CD14-positive monocyte (primary cell): ENCODE measurements at regions not wholly inside any gene's neighbourhood (a gene's known extent, or its start where the extent isn't known, plus 50 kb on each side); places are given as distances from the start of the nearest gene placed in this dataset.

Experiments used
- DNase-seq, 3 donors: peaks; one replicate each; pipeline ENCODE4 v3.0.0-alpha.2; 2011 to 2022
- H2AFZ ChIP-seq: 2 replicates; pipeline ENCODE4 v1.6.0; 2012; ENCODE audit warnings: mild to moderate bottlenecking, low read depth, low read length, inconsistent platforms; ENCODE audit not compliant: insufficient read depth, poor library complexity, severe bottlenecking
- H3K27ac ChIP-seq, 2 donors: 1 replicate in 1 of 2; 2 replicates in 1 of 2; pipeline ENCODE4 v1.5.1; 2012 to 2013; ENCODE audit warnings: low read length in 2 of 2, control low read depth in 1 of 2, inconsistent platforms in 1 of 2, low read depth in 1 of 2, mild to moderate bottlenecking in 1 of 2
- H3K27me3 ChIP-seq, 2 donors: one replicate each; pipeline versions ENCODE4 v1.6.0 to v1.6.1; 2011 to 2013; ENCODE audit warnings: low read length in 2 of 2; ENCODE audit not compliant: control insufficient read depth in 2 of 2, insufficient read depth in 2 of 2
- H3K36me3 ChIP-seq, 2 donors: replicated peaks in 1 of 2; 1 replicate in 1 of 2; 2 replicates in 1 of 2; pipeline versions ENCODE4 v1.5.1 to v1.6.1; 2012 to 2013; ENCODE audit warnings: low read length in 2 of 2, control low read depth in 1 of 2, inconsistent platforms in 1 of 2, mild to moderate bottlenecking in 1 of 2; ENCODE audit not compliant: insufficient read depth in 2 of 2, control insufficient read depth in 1 of 2
- H3K4me1 ChIP-seq, 2 donors: 1 replicate in 1 of 2; 2 replicates in 1 of 2; pipeline versions ENCODE4 v1.5.1 to v1.6.1; 2012 to 2013; ENCODE audit warnings: low read length in 2 of 2, control low read depth in 1 of 2, inconsistent platforms in 1 of 2, mild to moderate bottlenecking in 1 of 2, moderate library complexity in 1 of 2; ENCODE audit not compliant: insufficient read depth in 2 of 2, control insufficient read depth in 1 of 2
- H3K4me2 ChIP-seq: replicated peaks from 2 replicates; pipeline ENCODE3; 2012; ENCODE audit warnings: low read length, moderate library complexity, mild to moderate bottlenecking; ENCODE audit not compliant: poor library complexity, severe bottlenecking; ENCODE audit errors: extremely low read depth
- H3K4me3 ChIP-seq, 3 experiments: fragments of 200-600 bp in 1 of 3; sonication (generic) in 1 of 3; replicated peaks in 1 of 3; 1 replicate in 2 of 3; 2 replicates in 1 of 3; pipeline ENCODE4 v1.5.1; 2011 to 2013; ENCODE audit warnings: low read length in 3 of 3, mild to moderate bottlenecking in 3 of 3, control low read depth in 2 of 3, low read depth in 2 of 3, inconsistent platforms in 1 of 3, moderate library complexity in 1 of 3
- H3K79me2 ChIP-seq: 2 replicates; pipeline ENCODE4 v1.6.0; 2012; ENCODE audit warnings: mild to moderate bottlenecking, control low read depth, inconsistent platforms, low read length, moderate library complexity; ENCODE audit not compliant: insufficient read depth
- H3K9ac ChIP-seq: 2 replicates; pipeline ENCODE4 v1.6.0; 2017; ENCODE audit warnings: low read length, mild to moderate bottlenecking; ENCODE audit not compliant: insufficient read depth, poor library complexity, severe bottlenecking
- H3K9me3 ChIP-seq, 2 donors: replicated peaks in 1 of 2; 1 replicate in 1 of 2; 2 replicates in 1 of 2; pipeline versions ENCODE4 v1.5.1 to v1.6.1; 2012 to 2013; ENCODE audit warnings: low read length in 2 of 2, control low read depth in 1 of 2; ENCODE audit not compliant: control insufficient read depth in 1 of 2, insufficient read depth in 1 of 2
- H4K20me1 ChIP-seq: 2 replicates; pipeline ENCODE4 v1.6.0; 2012; ENCODE audit warnings: mild to moderate bottlenecking, low read length, control low read depth, moderate library complexity; ENCODE audit not compliant: insufficient read depth
- H3K27ac Mint-ChIP-seq, 7 donors: one replicate each; pipeline ENCODE4 v1.8.0; 2020; ENCODE audit warnings: mild to moderate bottlenecking in 7 of 7, mixed read lengths in 7 of 7, moderate library complexity in 6 of 7, inconsistent platforms in 2 of 7
- H3K27me3 Mint-ChIP-seq, 3 donors: one replicate each; pipeline ENCODE4 v1.8.0; 2021 to 2022; ENCODE audit warnings: low read depth in 3 of 3, mild to moderate bottlenecking in 3 of 3, mixed read lengths in 3 of 3, moderate library complexity in 3 of 3, inconsistent platforms in 1 of 3
- H3K36me3 Mint-ChIP-seq, 2 donors: one replicate each; pipeline ENCODE4 v1.8.0; 2020; ENCODE audit warnings: mixed read lengths in 2 of 2, inconsistent platforms in 1 of 2, mild to moderate bottlenecking in 1 of 2
- H3K4me1 Mint-ChIP-seq: one replicate; pipeline ENCODE4 v1.8.0; 2020; ENCODE audit warnings: mild to moderate bottlenecking, mixed read lengths
- H3K4me3 Mint-ChIP-seq, 2 donors: one replicate each; pipeline ENCODE4 v1.8.0; 2020; ENCODE audit warnings: mild to moderate bottlenecking in 2 of 2, mixed read lengths in 2 of 2, moderate library complexity in 1 of 2
- H3K9me3 Mint-ChIP-seq, 7 donors: one replicate each; pipeline ENCODE4 v1.8.0; 2020 to 2022; ENCODE audit warnings: mixed read lengths in 7 of 7, mild to moderate bottlenecking in 6 of 7, moderate library complexity in 6 of 7, inconsistent platforms in 2 of 7
- CTCF ChIP-seq: fragments of 200-600 bp; IDR thresholded peaks from one replicate; pipeline ENCODE4 v1.8.0; 2022; ENCODE audit warnings: antibody characterized with exemption, mild to moderate bottlenecking
- WGBS: methylation state at CpG from one replicate; pipeline ENCODE4 v1.1.5; 2013; ENCODE audit warnings: missing lambda C conversion rate; ENCODE audit not compliant: insufficient coverage; 5-methylcytosine and 5-hydroxymethylcytosine counted together
- intact Hi-C, 2 donors: fragments of 100-400 bp; cut with micrococcal nuclease; formaldehyde crosslinking; loops; one replicate each; pipeline versions ENCODE4 v1.15.0 to v1.15.1; 2023

- Mint-ChIP-seq H3K9me3 (peaks cover 0 to 5% (median 3%) of the 10 kb centered on the region in 7 donors), H3K4me1 (no peaks in the 10 kb centered on the region), H3K27ac (no peak overlapping the region), H3K27me3 (peaks cover 0 to 3% (median 0%) of the 10 kb centered on the region in 3 donors), H3K36me3 (no peaks in the 10 kb centered on the region), H3K4me3 (no peak overlapping the region)
- no peaks in the 10 kb centered on the region for H4K20me1 ChIP-seq
- no peak overlapping the region for H3K9ac ChIP-seq
- H3K27me3 ChIP-seq = no peaks in the 10 kb centered on the region
- H3K36me3 ChIP-seq = no peaks in the 10 kb centered on the region
- no peaks in the 10 kb centered on the region for H3K4me1 ChIP-seq
- intact Hi-C loops = no loop called here
- no peak overlapping the region for H3K4me3 ChIP-seq
- no peak overlapping the region for H2AFZ ChIP-seq
- no peak for TF ChIP-seq CTCF
- no peak for DNase-seq
- H3K9me3 ChIP-seq = no peaks in the 10 kb centered on the region
- H3K27ac ChIP-seq = no peak overlapping the region
- H3K79me2 ChIP-seq = no peaks in the 10 kb centered on the region
- no peak overlapping the region for H3K4me2 ChIP-seq
- WGBS = 86% methylated on average over 1 of the region's 2 CpGs
Observed at GRCh38 chr7:32385316-32385956, 104.7 kb downstream of the LSM5 start.

GRCh38 chr7:32381024-32381601 lies 109.1 kb downstream of the LSM5 start:
- H3K27ac Mint-ChIP-seq = no peak overlapping the region
- no peak for TF ChIP-seq CTCF
- H3K36me3 ChIP-seq = no peaks in the 10 kb centered on the region
- peaks cover 0 to 9% (median 2%) of the 10 kb centered on the region in 7 donors for H3K9me3 Mint-ChIP-seq
- DNase-seq = no peak
- H3K27me3 Mint-ChIP-seq = peaks cover 0 to 4% (median 0%) of the 10 kb centered on the region in 3 donors
- no peak overlapping the region for H2AFZ ChIP-seq
- H3K4me3 ChIP-seq = no peak overlapping the region
- H3K27ac ChIP-seq = no peak overlapping the region
- no peak overlapping the region for H3K4me3 Mint-ChIP-seq
- 73% methylated on average over 1 of the region's 4 CpGs for WGBS
- H3K9ac ChIP-seq = no peak overlapping the region
- H3K79me2 ChIP-seq = no peaks in the 10 kb centered on the region
- no peaks in the 10 kb centered on the region for H3K4me1 Mint-ChIP-seq
- no peaks in the 10 kb centered on the region for H3K36me3 Mint-ChIP-seq
- H3K27me3 ChIP-seq = no peaks in the 10 kb centered on the region
- H4K20me1 ChIP-seq = no peaks in the 10 kb centered on the region
- H3K4me1 ChIP-seq = no peaks in the 10 kb centered on the region
- H3K9me3 ChIP-seq = no peaks in the 10 kb centered on the region
- H3K4me2 ChIP-seq = no peak overlapping the region
- intact Hi-C loops = no loop called here
